ENCODE measurements at regions not wholly inside any gene's neighbourhood (a gene's known extent, or its start where the extent isn't known, plus 50 kb on each side); places are given as distances from the start of the nearest gene placed in this dataset.

DNA sequence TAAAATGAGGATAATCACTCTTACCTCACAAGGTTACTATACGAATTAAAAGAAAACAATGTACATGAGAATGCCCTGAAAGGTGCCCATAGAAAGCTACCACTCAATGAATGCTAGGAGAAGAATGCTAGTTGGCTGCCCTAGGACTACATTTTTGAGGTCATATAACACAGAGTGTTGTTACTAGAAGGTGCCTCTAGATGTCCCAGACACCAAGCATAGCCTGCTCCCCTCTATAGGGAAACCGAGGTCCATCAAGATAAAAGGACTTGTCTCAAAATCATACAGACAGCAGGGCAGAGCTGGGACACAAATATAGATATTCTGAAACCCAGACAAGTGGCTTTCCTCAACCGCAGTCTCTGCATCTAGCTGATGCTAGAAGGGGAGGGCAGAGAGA is 147.0 kb upstream of the ARHGEF9 start:
- no peak overlapping the region for H3K4me3 Mint-ChIP-seq

DNA sequence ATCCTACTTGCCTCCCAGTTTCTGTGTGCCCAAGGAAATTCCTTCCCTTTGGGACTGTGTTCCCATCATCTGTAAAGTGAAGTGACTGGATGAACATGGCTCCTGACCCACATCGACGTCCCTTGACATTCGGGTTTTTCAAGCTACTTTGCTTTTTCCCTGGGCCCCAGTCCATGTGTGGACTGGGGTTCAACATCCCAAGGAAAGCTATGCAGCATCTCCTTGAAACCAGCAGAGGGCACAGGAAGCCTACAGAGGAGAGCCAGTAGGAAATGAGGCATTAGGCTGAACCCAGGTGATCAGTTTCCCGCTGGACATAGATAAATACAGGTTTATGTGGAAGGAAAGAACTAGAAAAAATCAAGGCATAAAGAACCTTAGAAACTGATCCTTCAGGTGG is 145.1 kb upstream of the ARHGEF9 start:
- Mint-ChIP-seq H3K36me3 (ENCODE audit: low read depth) (no peaks in the 10 kb centered on the region), H3K4me1 (no peaks in the 10 kb centered on the region), H3K27me3 (ENCODE audit: low read depth) (no peaks in the 10 kb centered on the region), H3K27ac (no peak overlapping the region), H3K4me3 (no peak overlapping the region), H3K9me3 (peaks cover 16% of the 10 kb centered on the region)
- TF ChIP-seq, protein P1, sequence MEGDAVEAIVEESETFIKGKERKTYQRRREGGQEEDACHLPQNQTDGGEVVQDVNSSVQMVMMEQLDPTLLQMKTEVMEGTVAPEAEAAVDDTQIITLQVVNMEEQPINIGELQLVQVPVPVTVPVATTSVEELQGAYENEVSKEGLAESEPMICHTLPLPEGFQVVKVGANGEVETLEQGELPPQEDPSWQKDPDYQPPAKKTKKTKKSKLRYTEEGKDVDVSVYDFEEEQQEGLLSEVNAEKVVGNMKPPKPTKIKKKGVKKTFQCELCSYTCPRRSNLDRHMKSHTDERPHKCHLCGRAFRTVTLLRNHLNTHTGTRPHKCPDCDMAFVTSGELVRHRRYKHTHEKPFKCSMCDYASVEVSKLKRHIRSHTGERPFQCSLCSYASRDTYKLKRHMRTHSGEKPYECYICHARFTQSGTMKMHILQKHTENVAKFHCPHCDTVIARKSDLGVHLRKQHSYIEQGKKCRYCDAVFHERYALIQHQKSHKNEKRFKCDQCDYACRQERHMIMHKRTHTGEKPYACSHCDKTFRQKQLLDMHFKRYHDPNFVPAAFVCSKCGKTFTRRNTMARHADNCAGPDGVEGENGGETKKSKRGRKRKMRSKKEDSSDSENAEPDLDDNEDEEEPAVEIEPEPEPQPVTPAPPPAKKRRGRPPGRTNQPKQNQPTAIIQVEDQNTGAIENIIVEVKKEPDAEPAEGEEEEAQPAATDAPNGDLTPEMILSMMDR (IDR thresholded peaks at IDR 0.05; ENCODE audit: unreplicated experiment in 3 of 3), result peak in 1 of 3 experiments; percentile 18

More for the DNA sequence above, 147.0 kb upstream of the ARHGEF9 start:
- TF ChIP-seq, protein P1 (IDR thresholded peaks at IDR 0.05; ENCODE audit: unreplicated experiment in 3 of 3), result no peak
- Mint-ChIP-seq H3K4me1 (no peaks in the 10 kb centered on the region), H3K27ac (no peak overlapping the region), H3K9me3 (peaks cover 3% of the 10 kb centered on the region), H3K36me3 (ENCODE audit: low read depth) (no peaks in the 10 kb centered on the region), H3K27me3 (ENCODE audit: low read depth) (no peaks in the 10 kb centered on the region)

DNA sequence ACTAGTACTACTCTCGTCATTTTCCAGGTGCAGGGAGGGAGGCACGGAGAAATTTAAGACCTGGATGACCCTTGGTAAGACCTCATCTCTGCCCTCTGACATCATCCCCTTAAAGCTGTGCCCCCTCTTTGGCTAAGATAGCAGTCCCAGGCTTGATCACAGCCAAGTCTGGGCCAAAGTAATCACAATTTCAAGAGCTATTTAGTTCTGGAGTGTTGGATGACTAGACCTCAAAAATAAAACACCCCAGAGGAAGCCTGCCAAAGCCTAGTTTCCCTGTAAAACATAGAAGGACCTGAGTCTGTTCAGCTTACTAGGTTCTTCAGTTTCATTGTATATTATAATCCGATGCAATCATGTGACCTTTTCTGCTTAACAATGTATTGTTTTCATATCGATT is 144.6 kb upstream of the ARHGEF9 start:
- TF ChIP-seq, protein P1 (IDR thresholded peaks at IDR 0.05; ENCODE audit: unreplicated experiment in 3 of 3), result no peak
- no peak overlapping the region for H3K4me3 Mint-ChIP-seq
- H3K9me3 Mint-ChIP-seq, result peaks cover 17% of the 10 kb centered on the region
- H3K27me3 Mint-ChIP-seq (ENCODE audit: low read depth), result no peaks in the 10 kb centered on the region
- H3K4me1 Mint-ChIP-seq, result no peaks in the 10 kb centered on the region
- H3K27ac Mint-ChIP-seq, result no peak overlapping the region
- H3K36me3 Mint-ChIP-seq (ENCODE audit: low read depth), result no peaks in the 10 kb centered on the region

DNA sequence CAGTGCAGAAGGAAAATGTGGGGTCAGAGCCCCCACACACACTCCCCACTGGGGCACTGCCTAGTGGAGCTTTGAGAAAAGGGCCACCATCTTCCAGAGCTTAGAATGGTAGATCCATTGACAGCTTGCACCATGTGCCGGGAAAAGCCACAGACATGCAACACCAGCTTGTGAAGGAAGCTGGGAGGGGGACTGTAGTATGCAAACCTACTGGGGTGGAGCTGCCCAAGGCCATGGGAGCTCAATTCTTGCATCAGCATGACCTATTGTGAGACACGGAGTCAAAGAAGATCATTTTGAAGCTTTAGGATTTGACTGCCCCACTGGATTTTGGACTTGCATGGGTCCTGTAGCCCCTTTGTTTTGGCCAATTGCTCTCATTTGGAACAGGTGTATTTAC is 142.8 kb upstream of the ARHGEF9 start:
- Mint-ChIP-seq H3K9me3 (peaks cover 21% of the 10 kb centered on the region), H3K36me3 (ENCODE audit: low read depth) (no peaks in the 10 kb centered on the region), H3K4me1 (no peaks in the 10 kb centered on the region), H3K4me3 (no peak overlapping the region), H3K27ac (no peak overlapping the region), H3K27me3 (ENCODE audit: low read depth) (no peaks in the 10 kb centered on the region)
- TF ChIP-seq, protein P1 (IDR thresholded peaks at IDR 0.05; ENCODE audit: unreplicated experiment in 3 of 3), result no peak

DNA sequence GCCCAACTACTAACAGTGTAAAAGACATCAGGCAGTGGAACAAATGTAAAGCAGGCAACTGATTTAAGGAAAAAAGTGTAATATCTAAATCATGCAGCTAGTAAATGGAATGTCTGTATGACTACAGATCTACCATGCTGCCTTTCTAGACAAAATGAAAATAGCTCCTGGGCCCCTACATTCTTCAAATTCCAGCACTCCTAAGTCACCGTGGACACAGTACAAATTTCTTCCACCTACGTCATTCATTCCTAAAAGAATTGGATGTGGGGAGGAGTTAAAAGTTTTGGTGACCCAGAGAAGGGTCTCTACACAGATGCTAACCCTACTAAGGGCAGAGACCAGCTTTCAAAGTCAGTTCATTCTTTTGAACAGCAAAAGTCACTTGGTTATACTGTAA is 137.2 kb upstream of the ARHGEF9 start:
- H3K4me3 Mint-ChIP-seq, result no peak overlapping the region
- no peaks in the 10 kb centered on the region for H3K36me3 Mint-ChIP-seq (ENCODE audit: low read depth)
- no peaks in the 10 kb centered on the region for H3K4me1 Mint-ChIP-seq
- no peak overlapping the region for H3K27ac Mint-ChIP-seq
- peaks cover 52% of the 10 kb centered on the region for H3K9me3 Mint-ChIP-seq
- TF ChIP-seq, protein P1 (IDR thresholded peaks at IDR 0.05; ENCODE audit: unreplicated experiment in 3 of 3), result no peak
- H3K27me3 Mint-ChIP-seq (ENCODE audit: low read depth), result no peaks in the 10 kb centered on the region

DNA sequence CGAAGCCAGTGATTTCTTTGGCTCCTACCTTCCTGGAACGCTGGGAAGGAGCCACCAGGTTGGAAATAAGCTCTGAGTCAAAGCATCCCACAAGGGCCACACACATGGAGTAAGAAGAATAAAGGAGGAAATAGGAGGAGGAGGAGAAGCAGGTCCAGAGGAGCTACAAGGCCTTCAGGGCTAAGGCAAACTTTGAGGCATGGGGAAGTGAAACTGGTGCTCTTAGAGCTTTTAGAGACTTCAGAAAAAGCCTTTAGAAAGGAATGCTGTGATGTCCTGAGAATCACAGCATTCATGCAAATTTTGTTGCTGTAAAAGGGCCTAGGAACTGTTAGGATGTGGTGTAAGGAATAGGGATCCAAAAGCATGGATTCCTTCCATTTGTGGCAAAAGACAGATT is 135.9 kb upstream of the ARHGEF9 start:
- H3K4me3 Mint-ChIP-seq, result no peak overlapping the region
- H3K9me3 Mint-ChIP-seq, result peaks cover 54% of the 10 kb centered on the region
- H3K27me3 Mint-ChIP-seq (ENCODE audit: low read depth), result no peaks in the 10 kb centered on the region
- no peak overlapping the region for H3K27ac Mint-ChIP-seq
- no peaks in the 10 kb centered on the region for H3K36me3 Mint-ChIP-seq (ENCODE audit: low read depth)
- TF ChIP-seq, protein P1 (IDR thresholded peaks at IDR 0.05; ENCODE audit: unreplicated experiment in 3 of 3), result no peak
- no peaks in the 10 kb centered on the region for H3K4me1 Mint-ChIP-seq

All from nephron (organoid).